K562 (cell line): ENCODE measurements at regions not wholly inside any gene's neighbourhood (a gene's known extent, or its start where the extent isn't known, plus 50 kb on each side); places are given as distances from the start of the nearest gene placed in this dataset.

Source experiments
- ATAC-seq: fragments of 200-7000 bp; cut with Tn5 transposase; 3 replicates; pipeline ENCODE4 v1.9.1; 2020; ENCODE audit warnings: moderate library complexity
- BruUV-seq: library from RNA; stranded (reverse); fragments of 400-500 nt; replicated peaks from 2 replicates; lab custom pipeline; 2021; lab: Mats Ljungman, UMichigan
- CTCF ChIA-PET: fragments of 300-600 bp; formaldehyde crosslinking; extraction: SDS; loops from one replicate; lab custom pipeline; 2021; ENCODE audit warnings: low intra/inter-chr PET ratio; lab: Yijun Ruan, JAX
- POLR2A ChIA-PET: fragments of 300-600, 350-650 bp; sonication (Branson Sonifier 250); formaldehyde crosslinking; extraction: SDS; loops from one replicate; lab custom pipeline; 2021; ENCODE audit warnings: antibody characterized with exemption, inconsistent platforms; lab: Yijun Ruan, JAX
- DNase-seq, 4 experiments: peaks; one replicate each; pipeline versions ENCODE4 v3.0.0 to v3.0.0-alpha.2; 2011 to 2018; ENCODE audit warnings: low spot score in 3 of 4, mixed read lengths in 3 of 4; ENCODE audit errors: extremely low read depth in 1 of 4
- FAIRE-seq: peaks from 2 replicates; lab custom pipeline; 2011; peaks lifted over from hg19 to GRCh38; lab: Jason Lieb, UNC
- H2AFZ ChIP-seq: 2 replicates; pipeline ENCODE4 v1.6.0; 2011; ENCODE audit warnings: low read depth, low read length, control low read depth, inconsistent platforms
- H3K27ac ChIP-seq: fragments of 200-600 bp; 3 replicates; pipeline ENCODE4 v1.8.0; 2011; ENCODE audit warnings: low read depth, mild to moderate bottlenecking, control low read depth, inconsistent platforms, low read length, moderate library complexity, mixed read lengths; ENCODE audit errors: extremely low read depth
- H3K27me3 ChIP-seq, 2 experiments: fragments of 300-600 bp in 1 of 2; 2 replicates in 1 of 2; 3 replicates in 1 of 2; pipeline versions ENCODE4 v1.6.0 to v1.8.0; 2011; ENCODE audit warnings: inconsistent platforms in 2 of 2, low read length in 2 of 2, mild to moderate bottlenecking in 1 of 2, mixed read lengths in 1 of 2, moderate library complexity in 1 of 2; ENCODE audit not compliant: control insufficient read depth in 2 of 2, insufficient read depth in 2 of 2
- H3K36me3 ChIP-seq: fragments of 300-600 bp; 3 replicates; pipeline ENCODE4 v1.8.0; 2011; ENCODE audit warnings: mild to moderate bottlenecking, low read length, inconsistent platforms; ENCODE audit not compliant: control insufficient read depth, insufficient read depth
- H3K4me1 ChIP-seq, 2 experiments: fragments of 200-600 bp in 1 of 2; replicated peaks in 1 of 2; 2 replicates in 1 of 2; 3 replicates in 1 of 2; pipeline versions ENCODE4 v1.5.1 to v1.8.0; 2011; ENCODE audit warnings: inconsistent platforms in 2 of 2, low read length in 2 of 2, mild to moderate bottlenecking in 1 of 2, mixed read lengths in 1 of 2, moderate library complexity in 1 of 2; ENCODE audit not compliant: control insufficient read depth in 2 of 2, insufficient read depth in 2 of 2
- H3K4me2 ChIP-seq: 2 replicates; pipeline ENCODE4 v1.6.1; 2011; ENCODE audit warnings: low read length, control low read depth, inconsistent platforms, mixed read lengths; ENCODE audit not compliant: insufficient read depth
- H3K4me3 ChIP-seq: fragments of 200-600 bp; sonication (generic), shearing (Covaris generic); 2 replicates; pipeline ENCODE4 v1.5.1; 2016; ENCODE audit warnings: control low read depth, inconsistent platforms
- H3K79me2 ChIP-seq: fragments of 200-600 bp; 3 replicates; pipeline ENCODE4 v1.8.0; 2011; ENCODE audit warnings: low read length, inconsistent platforms; ENCODE audit not compliant: control insufficient read depth, insufficient read depth
- H3K9ac ChIP-seq, 2 experiments: 2 replicates each; pipeline versions ENCODE4 v1.6.0 to v1.6.1; 2011; ENCODE audit warnings: low read depth in 2 of 2, low read length in 2 of 2, control low read depth in 1 of 2, inconsistent platforms in 1 of 2, mild to moderate bottlenecking in 1 of 2, mixed read lengths in 1 of 2; ENCODE audit not compliant: insufficient read depth in 1 of 2
- H3K9me1 ChIP-seq: one replicate; pipeline ENCODE4 v1.6.0; 2011; ENCODE audit warnings: inconsistent platforms, mild to moderate bottlenecking, low read length, moderate library complexity; ENCODE audit not compliant: control insufficient read depth, insufficient read depth
- H3K9me3 ChIP-seq: replicated peaks from 2 replicates; pipeline ENCODE4 v1.5.1; 2011; ENCODE audit warnings: low read depth, low read length, inconsistent platforms; ENCODE audit not compliant: control insufficient read depth, insufficient read depth
- H4K20me1 ChIP-seq: replicated peaks from 2 replicates; pipeline ENCODE4 v1.6.1; 2011; ENCODE audit warnings: low read length, inconsistent platforms, mixed read lengths; ENCODE audit not compliant: control insufficient read depth, insufficient read depth
- CCAR2 ChIP-seq: fragments of 200-400 bp; formaldehyde crosslinking; IDR thresholded peaks from 2 replicates; pipeline ENCODE4 v1.6.1; 2017; ENCODE audit warnings: mild to moderate bottlenecking, low read depth, low read length
- CEBPG ChIP-seq, 3 experiments: fragments of 200-800 bp in 1 of 3; sonication (Bioruptor generic) in 1 of 3; sonication (generic) in 1 of 3; formaldehyde crosslinking in 1 of 3; IDR thresholded peaks in 2 of 3; conservative IDR thresholded peaks in 1 of 3; 2 replicates each; pipeline versions ENCODE4 v1.6.1 to v1.8.0; 2016 to 2022; ENCODE audit warnings: missing compliant biosample characterization in 2 of 3, missing genetic modification characterization in 2 of 3, mild to moderate bottlenecking in 1 of 3, missing genetic modification reagents in 1 of 3
- CGGBP1 ChIP-seq: fragments of 250-450 bp; sonication (Bioruptor Pico); IDR thresholded peaks from 2 replicates; pipeline ENCODE4 v1.9.0; 2021; ENCODE audit warnings: mild to moderate bottlenecking
- E2F4 ChIP-seq: sonication (generic); formaldehyde crosslinking; IDR thresholded peaks from 2 replicates; pipeline ENCODE4 v1.8.0; 2022; ENCODE audit warnings: mild to moderate bottlenecking, low read depth, missing genetic modification reagents
- ELK3 ChIP-seq: fragments of 450-650 bp; formaldehyde crosslinking; IDR thresholded peaks from 2 replicates; pipeline ENCODE4 v1.4.0; 2020; ENCODE audit warnings: mild to moderate bottlenecking
- KDM5B ChIP-seq: fragments of 200-600 bp; sonication (generic); IDR thresholded peaks from 2 replicates; pipeline ENCODE4 v1.6.1; 2012; ENCODE audit warnings: low read depth, mild to moderate bottlenecking, moderate library complexity, low read length, control low read depth, inconsistent platforms; ENCODE audit not compliant: insufficient replicate concordance
- MCM3 ChIP-seq: fragments of 450-650 bp; IDR thresholded peaks from 2 replicates; pipeline ENCODE4 v1.6.1; 2016
- MTA2 ChIP-seq: fragments of 450-650 bp; IDR thresholded peaks from 2 replicates; pipeline ENCODE4 v1.6.1; 2016; ENCODE audit warnings: low read depth
- NFXL1 ChIP-seq: fragments of 450-650 bp; formaldehyde crosslinking; IDR thresholded peaks from 2 replicates; pipeline ENCODE4 v1.4.0; 2021; ENCODE audit warnings: mild to moderate bottlenecking
- NR1H2 ChIP-seq: sonication (generic); formaldehyde crosslinking; IDR thresholded peaks from 2 replicates; pipeline ENCODE4 v1.4.0; 2020; ENCODE audit warnings: mild to moderate bottlenecking, missing genetic modification reagents
- YY1 ChIP-seq, 3 experiments: IDR thresholded peaks; 2 replicates each; pipeline ENCODE4 v1.6.1; 2011; ENCODE audit warnings: low read length in 2 of 3, mild to moderate bottlenecking in 2 of 3, moderate library complexity in 2 of 3, borderline replicate concordance in 1 of 3, control low read depth in 1 of 3, low read depth in 1 of 3; ENCODE audit not compliant: insufficient read depth in 3 of 3, insufficient replicate concordance in 2 of 3, control insufficient read depth in 1 of 3, insufficient read length in 1 of 3; ENCODE audit errors: extremely low read depth in 1 of 3
- ZFX ChIP-seq: sonication (generic); formaldehyde crosslinking; IDR thresholded peaks from 2 replicates; pipeline ENCODE4 v1.8.0; 2022; ENCODE audit warnings: mild to moderate bottlenecking, missing genetic modification reagents, moderate library complexity
- ZNF12 ChIP-seq: sonication (generic); formaldehyde crosslinking; IDR thresholded peaks from 2 replicates; pipeline ENCODE4 v1.4.0; 2020; ENCODE audit warnings: mild to moderate bottlenecking, missing genetic modification reagents
- ZNF280B ChIP-seq: fragments of 250-450 bp; sonication (Bioruptor Pico); IDR thresholded peaks from 2 replicates; pipeline ENCODE4 v1.5.1; 2021; ENCODE audit warnings: mild to moderate bottlenecking
- ZNF436 ChIP-seq: fragments of 250-450, 450-650 bp; sonication (Bioruptor Pico); formaldehyde crosslinking; IDR thresholded peaks from 2 replicates; pipeline ENCODE4 v1.7.0; 2020; ENCODE audit warnings: mild to moderate bottlenecking
- ZNF707 ChIP-seq: fragments of 250-450 bp; sonication (Bioruptor Pico); conservative IDR thresholded peaks from 2 replicates; pipeline ENCODE4 v1.8.0; 2022; ENCODE audit warnings: inconsistent platforms, mild to moderate bottlenecking, moderate library complexity
- WGBS: fragments of 100-300 bp; shearing (Covaris generic); methylation state at CpG from one replicate; pipeline ENCODE4 v1.1.6; 2016; ENCODE audit warnings: low coverage, mixed read lengths; ENCODE audit not compliant: insufficient coverage; ENCODE audit errors: missing lambda C conversion rate; 5-methylcytosine and 5-hydroxymethylcytosine counted together
- in situ Hi-C: fragments of 300-500 bp; cut with MboI; formaldehyde crosslinking; loops from 4 replicates; pipeline ENCODE4 v1.15.0; 2018; ENCODE audit warnings: inconsistent platforms, mixed read lengths
- intact Hi-C: fragments of 100-400 bp; cut with micrococcal nuclease; formaldehyde crosslinking; loops from 2 replicates; pipeline ENCODE4 v1.14.2; 2022

- no peaks in the 10 kb centered on the region for H3K9me1 ChIP-seq
- WGBS = 0% methylated on average over 1 of the region's 1 CpG
- BruUV-seq = no TSS peak
- no peak for TF ChIP-seq ZFX (CRISPR knock-in tag)
- no peak for TF ChIP-seq KDM5B
- no peak for TF ChIP-seq MTA2
- TF ChIP-seq ZNF436 = no peak
- no peak for TF ChIP-seq E2F4 (CRISPR knock-in tag)
- no peak for TF ChIP-seq CGGBP1
- no peak for TF ChIP-seq ZNF707
- TF ChIP-seq ZNF12 (CRISPR knock-in tag) = no peak
- TF ChIP-seq CEBPG (CRISPR knock-in tag; IDR thresholded peaks at IDR 0.05) = no peak
- TF ChIP-seq CEBPG (tag; conservative IDR thresholded peaks at IDR 0.05 in 1 of 2, IDR thresholded peaks at IDR 0.05 in 1 of 2) = no peak
- TF ChIP-seq CCAR2 = no peak
- no peak for TF ChIP-seq NR1H2 (CRISPR knock-in tag)
- no peak for TF ChIP-seq ZNF280B (CRISPR knock-in tag)
- TF ChIP-seq ELK3 (CRISPR knock-in tag) = no peak
- TF ChIP-seq MCM3 = no peak
- TF ChIP-seq YY1 (IDR thresholded peaks at IDR 0.05; ENCODE audit: borderline replicate concordance in 1 of 3, control insufficient read depth in 1 of 3, extremely low read depth in 1 of 3, insufficient read depth in 3 of 3, insufficient read length in 1 of 3, insufficient replicate concordance in 2 of 3, low read depth in 1 of 3, low read length in 2 of 3) = no peak
- TF ChIP-seq NFXL1 = no peak
Observed at GRCh38 chr1:103348136-103348535, 177.4 kb upstream of the RNPC3 start.

More at GRCh38 chr1:103348136-103348535, 177.4 kb upstream of the RNPC3 start:
- ChIA-PET CTCF (no interaction called here), POLR2A (no interaction called here)
- Histone ChIP-seq H3K4me2 (no peak overlapping the region), H3K27me3 (no peaks in the 10 kb centered on the region), H3K4me3 (no peak overlapping the region), H4K20me1 (no peaks in the 10 kb centered on the region), H3K9ac (no peak overlapping the region), H2AFZ (no peak overlapping the region), H3K9me3 (no peaks in the 10 kb centered on the region), H3K36me3 (no peaks in the 10 kb centered on the region), H3K4me1 (no peaks in the 10 kb centered on the region), H3K79me2 (no peaks in the 10 kb centered on the region), H3K27ac (no peak overlapping the region)
- DNase-seq = no peak
- ATAC-seq = no peak
- in situ Hi-C loops = no loop called here
- intact Hi-C loops = no loop called here
- FAIRE-seq = no peak
